ENCODE measurements at regions not wholly inside any gene's neighbourhood (a gene's known extent, or its start where the extent isn't known, plus 50 kb on each side); places are given as distances from the start of the nearest gene placed in this dataset.

GRCh38 chr7:156223935-156224832 is 411.9 kb upstream of the SHH start:
- no peak for DNase-seq (ENCODE audit: low read depth in 2 of 2)

GRCh38 chr7:156222611-156223010 is 410.3 kb upstream of the SHH start:
- DNase-seq (ENCODE audit: low read depth in 2 of 2), result no peak

GRCh38 chr7:156222151-156222550 is 409.9 kb upstream of the SHH start:
- DNase-seq (ENCODE audit: low read depth in 2 of 2), result no peak

GRCh38 chr7:156220701-156221100 is 408.4 kb upstream of the SHH start:
- DNase-seq (ENCODE audit: low read depth in 2 of 2), result no peak

- no peak for DNase-seq (ENCODE audit: low read depth in 2 of 2)
Observed at GRCh38 chr7:156220078-156220605, 407.9 kb upstream of the SHH start.

GRCh38 chr7:156219307-156220077 is 407.2 kb upstream of the SHH start:
- DNase-seq (ENCODE audit: low read depth in 2 of 2), result no peak

- no peak for DNase-seq (ENCODE audit: low read depth in 2 of 2)
Observed at GRCh38 chr7:156218544-156219306, 406.5 kb upstream of the SHH start.

- no peak for DNase-seq (ENCODE audit: low read depth in 2 of 2)
Observed at GRCh38 chr7:156217803-156218202, 405.5 kb upstream of the SHH start.

GRCh38 chr7:156209087-156209486 is 396.8 kb upstream of the SHH start:
- no peak for DNase-seq (ENCODE audit: low read depth in 2 of 2)

- DNase-seq (ENCODE audit: low read depth in 2 of 2), result no peak
Observed at GRCh38 chr7:156207306-156207705, 395.0 kb upstream of the SHH start.

GRCh38 chr7:156206174-156206573 is 393.9 kb upstream of the SHH start:
- no peak for DNase-seq (ENCODE audit: low read depth in 2 of 2)

GRCh38 chr7:156204820-156205219 is 392.6 kb upstream of the SHH start:
- DNase-seq (ENCODE audit: low read depth in 2 of 2), result no peak

- DNase-seq (ENCODE audit: low read depth in 2 of 2), result no peak
Observed at GRCh38 chr7:156203923-156204322, 391.7 kb upstream of the SHH start.

GRCh38 chr7:156198277-156198676 is 386.0 kb upstream of the SHH start:
- DNase-seq (ENCODE audit: low read depth in 2 of 2), result no peak

- DNase-seq (ENCODE audit: low read depth in 2 of 2), result no peak
Observed at GRCh38 chr7:156196649-156197048, 384.4 kb upstream of the SHH start.

GRCh38 chr7:156195276-156195675 is 383.0 kb upstream of the SHH start:
- no peak for DNase-seq (ENCODE audit: low read depth in 2 of 2)

GRCh38 chr7:156194813-156195212 is 382.6 kb upstream of the SHH start:
- DNase-seq (ENCODE audit: low read depth in 2 of 2), result no peak

- no peak for DNase-seq (ENCODE audit: low read depth in 2 of 2)
Observed at GRCh38 chr7:156192921-156193320, 380.7 kb upstream of the SHH start.

GRCh38 chr7:156191090-156191489 is 378.8 kb upstream of the SHH start:
- DNase-seq (ENCODE audit: low read depth in 2 of 2), result no peak

GRCh38 chr7:156185076-156185475 is 372.8 kb upstream of the SHH start:
- DNase-seq (ENCODE audit: low read depth in 2 of 2), result no peak

GRCh38 chr7:156184164-156184563 is 371.9 kb upstream of the SHH start:
- no peak for DNase-seq (ENCODE audit: low read depth in 2 of 2)
